ENCODE measurements at regions not wholly inside any gene's neighbourhood (a gene's known extent, or its start where the extent isn't known, plus 50 kb on each side); places are given as distances from the start of the nearest gene placed in this dataset.

DNA sequence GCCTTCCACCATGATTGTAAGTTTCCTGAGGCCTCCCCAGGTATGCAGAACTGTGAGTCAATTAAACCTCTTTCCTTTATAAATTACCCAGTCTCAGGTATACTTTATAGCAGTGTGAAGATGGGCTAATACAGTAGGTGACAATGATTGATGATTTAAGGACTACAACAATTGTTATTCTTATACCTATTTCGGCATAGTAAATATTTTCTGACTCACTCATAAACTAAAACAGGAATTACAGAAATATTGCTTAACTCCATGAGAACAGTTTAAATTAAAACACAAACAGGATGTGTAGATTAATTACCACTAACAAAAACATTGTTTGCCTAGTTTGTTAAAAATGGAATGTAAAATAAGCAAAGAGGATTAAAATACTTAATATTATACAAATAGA, 839.9 kb downstream of the LTN1 start:
- no peaks in the 10 kb centered on the region for H3K36me3 Mint-ChIP-seq (ENCODE audit: low read depth)
- H3K4me3 Mint-ChIP-seq, result no peak overlapping the region
- no peaks in the 10 kb centered on the region for H3K27me3 Mint-ChIP-seq
- no peaks in the 10 kb centered on the region for H3K4me1 Mint-ChIP-seq
- no peak for ATAC-seq
- no peak for DNase-seq
- H3K27ac Mint-ChIP-seq, result no peak overlapping the region
- H3K9me3 ChIP-seq (ENCODE audit: control insufficient read depth, low read length, poor library complexity, severe bottlenecking), result peaks cover 3% of the 10 kb centered on the region

DNA sequence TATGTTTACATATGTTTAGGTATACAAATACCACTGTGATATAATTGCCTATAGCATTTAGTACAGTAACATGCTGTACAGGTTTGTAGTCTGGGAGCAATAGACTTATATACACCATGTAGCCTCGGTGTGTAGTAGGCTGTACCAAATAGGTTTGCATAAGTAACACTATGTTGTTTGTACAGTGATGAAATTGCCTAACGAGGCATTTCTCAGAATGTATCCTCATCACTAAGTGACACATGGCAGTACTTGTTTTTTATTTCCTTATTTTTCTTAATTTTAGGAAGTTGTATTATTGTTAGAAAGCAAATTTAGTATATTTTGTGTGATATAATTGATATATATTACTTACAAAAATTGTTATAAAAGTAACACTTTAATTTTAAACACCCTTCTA, 840.9 kb downstream of the LTN1 start:
- ATAC-seq, result no peak
- no peak for DNase-seq
- no peak overlapping the region for H3K27ac Mint-ChIP-seq
- no peaks in the 10 kb centered on the region for H3K27me3 Mint-ChIP-seq
- no peaks in the 10 kb centered on the region for H3K4me1 Mint-ChIP-seq
- H3K36me3 Mint-ChIP-seq (ENCODE audit: low read depth), result no peaks in the 10 kb centered on the region
- H3K9me3 ChIP-seq (ENCODE audit: control insufficient read depth, low read length, poor library complexity, severe bottlenecking), result peaks cover 3% of the 10 kb centered on the region
- no peak overlapping the region for H3K4me3 Mint-ChIP-seq

DNA sequence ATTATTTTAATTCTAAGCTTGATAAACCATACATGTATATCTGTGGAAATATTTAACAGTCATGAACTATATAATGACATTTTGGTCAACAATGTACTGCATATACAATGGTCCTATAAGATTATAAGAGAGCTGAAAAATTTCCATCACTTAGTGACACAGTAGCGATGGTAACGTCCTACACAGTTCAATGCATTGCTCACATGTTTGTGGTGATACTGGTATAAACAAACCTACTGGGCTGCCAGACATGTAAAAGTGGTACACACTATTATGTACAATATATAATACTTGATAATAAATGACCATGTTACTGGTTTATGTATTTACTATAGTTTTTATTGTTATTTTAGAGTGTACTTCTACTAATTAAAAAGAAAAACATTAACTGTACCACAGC, 841.9 kb downstream of the LTN1 start:
- Mint-ChIP-seq H3K36me3 (ENCODE audit: low read depth) (no peaks in the 10 kb centered on the region), H3K4me1 (no peaks in the 10 kb centered on the region), H3K27me3 (no peaks in the 10 kb centered on the region), H3K4me3 (no peak overlapping the region), H3K27ac (no peak overlapping the region)
- ATAC-seq (no peak), DNase-seq (no peak)
- peaks cover 3% of the 10 kb centered on the region for H3K9me3 ChIP-seq (ENCODE audit: control insufficient read depth, low read length, poor library complexity, severe bottlenecking)

DNA sequence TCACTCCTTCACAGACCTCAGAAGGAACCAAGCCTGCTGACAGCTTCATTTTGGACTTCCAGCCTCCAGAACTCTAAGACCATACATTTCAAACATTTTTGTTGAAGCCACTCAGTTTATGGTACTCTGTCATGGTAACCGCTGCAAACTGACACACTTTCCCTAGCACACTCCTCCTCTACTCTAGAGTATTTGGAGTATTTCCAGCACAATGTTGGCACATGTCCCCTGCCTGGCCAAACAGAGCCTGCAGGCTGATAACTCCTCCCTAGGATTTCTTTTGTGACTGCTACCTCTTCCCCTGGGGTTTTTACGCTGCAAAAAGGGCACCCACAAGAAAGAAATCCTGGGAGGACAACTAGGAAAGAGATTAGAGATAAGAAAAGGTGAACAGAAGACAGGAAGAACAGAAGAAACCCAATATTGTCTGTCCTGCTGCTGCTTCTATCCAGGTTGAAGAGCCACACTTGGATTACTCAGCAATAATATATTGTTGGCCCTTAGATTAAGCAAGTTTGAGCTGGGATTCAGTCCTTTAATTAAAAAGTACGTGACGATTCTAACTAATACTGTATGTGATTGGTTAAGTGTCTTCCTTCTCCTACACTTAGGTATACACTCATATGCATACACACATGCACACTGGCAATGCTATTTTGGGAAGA, 844.1 kb downstream of the LTN1 start:
- no peak overlapping the region for H3K4me3 Mint-ChIP-seq
- H3K4me1 Mint-ChIP-seq, result no peaks in the 10 kb centered on the region
- no peak overlapping the region for H3K27ac Mint-ChIP-seq
- no peaks in the 10 kb centered on the region for H3K27me3 Mint-ChIP-seq
- DNase-seq (no peak), ATAC-seq (no peak)
- no peaks in the 10 kb centered on the region for H3K36me3 Mint-ChIP-seq (ENCODE audit: low read depth)
- peaks cover 3% of the 10 kb centered on the region for H3K9me3 ChIP-seq (ENCODE audit: control insufficient read depth, low read length, poor library complexity, severe bottlenecking)

DNA sequence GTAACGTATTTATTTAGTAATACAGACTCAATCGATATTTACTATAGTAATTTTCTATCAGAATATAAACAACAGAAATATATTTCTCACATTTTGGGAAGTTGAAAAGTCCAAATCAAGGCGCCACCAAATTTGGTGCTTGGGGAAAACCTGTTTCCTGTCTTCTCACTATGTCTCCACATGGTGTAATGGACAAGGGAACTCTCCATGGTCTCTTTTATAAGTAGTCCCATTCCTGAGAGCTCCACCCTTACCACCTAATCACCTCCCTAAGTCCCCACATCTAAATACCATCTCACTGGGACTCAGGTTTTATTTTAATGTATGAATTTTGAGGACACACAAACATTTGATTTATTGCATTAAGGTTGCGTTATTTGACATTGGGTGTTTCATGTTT, 848.0 kb downstream of the LTN1 start:
- H3K27ac Mint-ChIP-seq, result no peak overlapping the region
- ATAC-seq (no peak), DNase-seq (no peak)
- H3K4me1 Mint-ChIP-seq, result no peaks in the 10 kb centered on the region
- H3K36me3 Mint-ChIP-seq (ENCODE audit: low read depth), result no peaks in the 10 kb centered on the region
- H3K9me3 ChIP-seq (ENCODE audit: control insufficient read depth, low read length, poor library complexity, severe bottlenecking), result peaks cover 3% of the 10 kb centered on the region
- H3K4me3 Mint-ChIP-seq, result no peak overlapping the region
- no peaks in the 10 kb centered on the region for H3K27me3 Mint-ChIP-seq

DNA sequence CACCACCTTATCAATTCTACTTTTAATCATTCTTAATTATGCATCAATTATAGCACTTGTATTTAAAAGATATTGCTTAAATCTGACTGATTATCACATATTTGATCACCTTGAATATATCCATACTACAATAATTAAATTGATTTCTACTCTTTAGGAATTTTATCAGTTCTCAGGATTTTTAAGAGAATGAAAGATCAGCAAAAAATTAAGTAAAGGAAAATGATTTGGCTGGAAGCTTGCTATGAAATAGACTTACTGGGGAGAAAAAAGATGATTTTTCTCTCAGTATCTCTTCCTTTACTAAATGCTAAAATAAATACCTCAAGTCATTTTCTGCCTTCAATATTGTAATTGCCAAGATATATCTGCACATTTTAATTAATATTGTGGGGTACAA, 848.6 kb downstream of the LTN1 start:
- Mint-ChIP-seq H3K4me1 (no peaks in the 10 kb centered on the region), H3K4me3 (no peak overlapping the region), H3K36me3 (ENCODE audit: low read depth) (no peaks in the 10 kb centered on the region), H3K27ac (no peak overlapping the region), H3K27me3 (no peaks in the 10 kb centered on the region)
- ATAC-seq (no peak), DNase-seq (no peak)
- H3K9me3 ChIP-seq (ENCODE audit: control insufficient read depth, low read length, poor library complexity, severe bottlenecking), result peaks cover 3% of the 10 kb centered on the region

DNA sequence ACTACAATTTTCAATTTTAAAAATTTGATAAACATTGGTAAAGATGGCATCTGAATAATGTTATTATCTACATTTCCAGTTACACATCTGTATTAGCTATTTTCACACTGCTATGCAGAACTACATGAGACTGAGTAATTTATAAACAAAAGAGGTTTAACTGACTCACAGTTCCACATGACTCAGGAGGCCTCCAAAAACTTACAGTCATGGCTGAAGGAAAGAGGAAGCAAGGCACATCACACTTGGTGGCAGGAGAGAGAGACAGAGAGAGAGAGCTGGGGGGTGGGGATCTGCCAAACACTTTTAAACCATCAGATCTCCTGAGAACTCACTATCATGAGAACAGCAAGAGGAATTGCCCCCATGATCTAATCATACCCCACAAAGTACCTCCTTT, 850.0 kb downstream of the LTN1 start:
- Mint-ChIP-seq H3K4me3 (no peak overlapping the region), H3K27me3 (no peaks in the 10 kb centered on the region), H3K36me3 (ENCODE audit: low read depth) (no peaks in the 10 kb centered on the region), H3K4me1 (no peaks in the 10 kb centered on the region), H3K27ac (no peak overlapping the region)
- H3K9me3 ChIP-seq (ENCODE audit: control insufficient read depth, low read length, poor library complexity, severe bottlenecking), result no peaks in the 10 kb centered on the region
- ATAC-seq (no peak), DNase-seq (no peak)

DNA sequence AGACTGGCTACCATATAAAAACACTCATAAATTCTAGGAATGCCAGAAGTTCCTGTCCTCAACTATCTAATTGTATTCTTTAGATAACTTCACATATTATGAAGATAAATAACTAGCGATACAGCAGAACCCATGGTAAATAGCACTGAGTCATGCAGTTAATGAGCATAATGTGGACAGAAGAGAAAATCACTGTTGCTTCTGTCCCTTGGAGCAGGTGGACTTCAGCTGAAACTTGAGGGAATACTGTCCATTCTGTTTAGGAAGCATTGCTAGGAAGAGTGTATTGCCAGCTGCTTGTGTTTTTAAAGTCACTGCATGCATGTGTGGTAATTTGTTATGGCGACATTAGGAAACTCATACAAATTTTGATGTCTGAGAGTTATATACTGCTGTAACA, 854.4 kb downstream of the LTN1 start:
- no peak for ATAC-seq
- H3K4me3 Mint-ChIP-seq, result no peak overlapping the region
- no peak for DNase-seq
- no peaks in the 10 kb centered on the region for H3K27me3 Mint-ChIP-seq
- H3K36me3 Mint-ChIP-seq (ENCODE audit: low read depth), result no peaks in the 10 kb centered on the region
- no peaks in the 10 kb centered on the region for H3K9me3 ChIP-seq (ENCODE audit: control insufficient read depth, low read length, poor library complexity, severe bottlenecking)
- no peaks in the 10 kb centered on the region for H3K4me1 Mint-ChIP-seq
- no peak overlapping the region for H3K27ac Mint-ChIP-seq

DNA sequence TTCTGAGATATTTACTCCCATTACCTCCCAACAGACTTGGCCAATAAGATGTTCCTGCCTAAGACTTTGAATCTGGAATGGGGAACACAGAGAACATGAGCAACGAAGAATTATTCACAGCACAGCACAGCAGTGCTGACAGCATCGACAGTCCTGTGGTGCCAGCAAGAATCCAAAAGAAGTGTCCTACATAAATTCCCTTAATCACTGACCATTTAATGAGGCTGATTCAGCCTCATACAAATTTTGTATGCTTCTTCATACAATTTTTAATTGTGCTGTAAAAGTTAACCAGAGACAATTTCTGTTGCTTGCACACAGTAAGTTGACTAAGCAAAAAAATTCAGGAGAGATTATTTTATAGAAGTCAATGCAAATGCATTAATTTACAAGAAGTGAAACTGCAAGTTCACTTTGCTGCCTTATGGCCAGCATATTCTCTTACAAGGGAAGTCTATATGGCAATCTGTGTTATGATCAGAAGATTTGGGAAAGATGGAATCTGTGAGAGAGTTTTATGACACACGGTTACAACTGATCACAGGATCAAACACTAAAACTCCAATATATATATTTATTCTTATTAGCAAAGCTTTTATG, 855.9 kb downstream of the LTN1 start:
- no peak overlapping the region for H3K4me3 Mint-ChIP-seq
- no peak for DNase-seq
- H3K36me3 Mint-ChIP-seq (ENCODE audit: low read depth), result no peaks in the 10 kb centered on the region
- H3K27ac Mint-ChIP-seq, result no peak overlapping the region
- H3K4me1 Mint-ChIP-seq, result no peaks in the 10 kb centered on the region
- no peaks in the 10 kb centered on the region for H3K27me3 Mint-ChIP-seq
- H3K9me3 ChIP-seq (ENCODE audit: control insufficient read depth, low read length, poor library complexity, severe bottlenecking), result no peaks in the 10 kb centered on the region
- no peak for ATAC-seq

DNA sequence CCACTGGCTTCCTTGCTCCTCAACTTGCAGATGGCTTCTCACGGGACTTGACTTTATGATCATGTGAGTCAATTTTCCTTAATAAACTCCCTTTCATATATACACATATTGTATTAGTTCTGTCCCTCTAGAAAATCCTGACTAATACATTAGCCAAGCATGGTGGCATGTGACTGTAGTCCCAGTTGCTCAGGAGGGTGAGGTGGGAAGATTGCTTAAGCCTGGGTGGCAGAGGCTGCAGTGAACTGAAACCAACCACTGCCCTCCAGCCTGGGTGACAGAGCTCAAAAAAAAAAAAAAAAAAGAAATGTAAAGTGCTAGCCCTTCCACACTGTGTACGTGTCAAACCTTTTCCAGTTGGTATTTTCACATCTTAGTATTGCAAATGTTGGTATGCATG, 857.0 kb downstream of the LTN1 start:
- no peak overlapping the region for H3K27ac Mint-ChIP-seq
- no peaks in the 10 kb centered on the region for H3K4me1 Mint-ChIP-seq
- ATAC-seq, result no peak
- no peaks in the 10 kb centered on the region for H3K9me3 ChIP-seq (ENCODE audit: control insufficient read depth, low read length, poor library complexity, severe bottlenecking)
- H3K36me3 Mint-ChIP-seq (ENCODE audit: low read depth), result no peaks in the 10 kb centered on the region
- no peak overlapping the region for H3K4me3 Mint-ChIP-seq
- DNase-seq, result no peak
- H3K27me3 Mint-ChIP-seq, result no peaks in the 10 kb centered on the region

DNA sequence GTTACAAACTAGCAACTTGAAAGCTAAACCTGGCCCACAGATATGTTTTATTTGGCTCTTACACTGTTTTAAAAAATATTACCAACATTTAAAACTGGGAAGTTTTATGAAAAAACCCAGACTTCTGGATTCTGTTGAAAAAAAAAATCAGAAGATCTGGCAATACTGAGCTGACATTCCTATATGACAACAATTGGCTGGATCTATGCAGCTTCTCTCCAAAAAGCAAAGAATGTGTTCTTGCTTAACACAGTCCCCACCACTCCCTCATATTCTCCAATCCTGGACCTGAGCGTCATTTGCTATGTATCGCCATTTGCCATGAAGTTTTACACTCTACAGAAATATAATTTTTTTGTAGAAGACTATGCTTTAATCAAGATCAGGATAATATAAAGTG, 859.6 kb downstream of the LTN1 start:
- no peak for DNase-seq
- Mint-ChIP-seq H3K4me1 (no peaks in the 10 kb centered on the region), H3K27ac (no peak overlapping the region), H3K4me3 (no peak overlapping the region), H3K36me3 (ENCODE audit: low read depth) (no peaks in the 10 kb centered on the region), H3K27me3 (no peaks in the 10 kb centered on the region)
- ATAC-seq, result no peak
- no peaks in the 10 kb centered on the region for H3K9me3 ChIP-seq (ENCODE audit: control insufficient read depth, low read length, poor library complexity, severe bottlenecking)

DNA sequence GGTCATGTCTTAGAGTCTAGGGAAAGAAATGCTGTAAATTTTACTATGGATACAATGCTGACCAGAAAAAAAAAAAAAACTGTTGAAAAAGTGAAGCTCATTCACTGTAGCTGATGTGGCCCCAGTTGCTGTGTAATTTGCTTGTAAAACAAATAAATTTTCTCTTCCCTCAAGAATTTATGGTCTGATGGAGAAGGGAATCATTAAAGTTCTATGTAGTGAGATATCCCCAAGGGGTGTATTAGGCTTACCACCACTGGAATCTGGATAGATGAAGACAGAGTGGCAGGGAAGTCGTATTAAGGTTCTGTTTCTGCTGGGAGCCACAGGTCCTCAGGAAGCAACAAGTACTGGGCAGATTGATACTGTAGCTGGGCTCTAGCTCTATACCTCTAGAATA, 860.0 kb downstream of the LTN1 start:
- no peak for ATAC-seq
- Mint-ChIP-seq H3K27ac (no peak overlapping the region), H3K4me1 (no peaks in the 10 kb centered on the region), H3K36me3 (ENCODE audit: low read depth) (no peaks in the 10 kb centered on the region), H3K27me3 (no peaks in the 10 kb centered on the region), H3K4me3 (no peak overlapping the region)
- no peaks in the 10 kb centered on the region for H3K9me3 ChIP-seq (ENCODE audit: control insufficient read depth, low read length, poor library complexity, severe bottlenecking)
- DNase-seq, result no peak

DNA sequence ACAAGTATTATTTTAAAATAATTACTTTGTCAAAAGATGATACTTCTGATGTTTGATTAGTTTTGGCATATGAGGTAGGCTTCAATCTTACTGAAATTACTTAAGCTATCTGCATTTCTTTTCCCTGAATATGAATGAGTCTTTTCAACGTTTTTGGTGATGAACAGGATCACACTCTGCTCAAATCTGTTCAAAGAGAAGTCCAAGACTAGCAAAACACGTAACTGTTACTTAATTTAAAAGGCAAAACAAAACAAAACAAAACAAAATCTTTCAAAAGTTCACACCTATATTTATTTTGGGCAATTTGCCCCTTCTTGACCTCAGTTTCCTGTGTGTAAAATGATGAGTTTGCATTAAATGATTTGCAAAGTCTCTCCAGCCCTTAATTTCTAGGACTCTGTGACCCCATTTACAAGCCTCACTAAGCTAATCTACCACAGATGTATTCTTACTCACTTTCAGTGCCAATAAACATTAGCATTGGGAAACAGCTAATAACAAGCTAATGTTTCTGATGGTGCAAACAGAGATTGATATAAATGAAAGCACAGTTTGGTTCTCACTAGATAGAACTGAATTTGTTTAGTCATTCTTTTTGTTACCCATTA, 865.4 kb downstream of the LTN1 start:
- Mint-ChIP-seq H3K27ac (no peak overlapping the region), H3K4me1 (no peaks in the 10 kb centered on the region), H3K27me3 (no peaks in the 10 kb centered on the region), H3K4me3 (no peak overlapping the region), H3K36me3 (ENCODE audit: low read depth) (no peaks in the 10 kb centered on the region)
- no peaks in the 10 kb centered on the region for H3K9me3 ChIP-seq (ENCODE audit: control insufficient read depth, low read length, poor library complexity, severe bottlenecking)
- DNase-seq (no peak), ATAC-seq (no peak)

DNA sequence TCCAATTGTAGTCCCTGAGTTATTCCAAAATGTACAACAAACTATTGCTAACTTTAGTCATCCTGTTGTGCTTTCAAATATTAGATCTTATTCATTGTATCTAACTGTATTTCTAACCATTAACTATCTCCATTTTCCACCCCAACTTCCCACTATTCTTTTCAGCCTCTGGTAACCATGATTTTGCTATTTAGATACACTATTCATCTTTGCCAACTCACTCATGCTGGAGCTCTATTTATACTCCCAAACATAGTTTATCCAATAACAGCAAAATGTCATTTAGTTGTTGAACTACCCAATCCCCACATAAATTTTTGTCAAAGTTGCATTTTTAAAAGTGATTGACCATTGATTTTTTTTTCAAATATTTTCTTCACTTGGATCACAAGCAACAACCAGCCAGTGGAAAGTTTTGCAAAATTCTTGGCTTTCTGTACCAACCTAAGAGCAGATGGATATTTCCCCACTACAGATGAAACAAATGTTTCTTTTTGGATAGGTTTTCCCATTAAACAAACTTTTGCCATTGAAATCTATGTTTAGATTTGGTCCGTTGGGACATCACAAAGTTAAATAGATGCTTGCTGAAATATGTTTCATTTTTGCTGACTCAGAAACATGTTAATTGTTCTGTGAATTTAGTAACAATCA, 866.0 kb downstream of the LTN1 start:
- H3K27me3 Mint-ChIP-seq, result no peaks in the 10 kb centered on the region
- H3K9me3 ChIP-seq (ENCODE audit: control insufficient read depth, low read length, poor library complexity, severe bottlenecking), result no peaks in the 10 kb centered on the region
- no peak overlapping the region for H3K27ac Mint-ChIP-seq
- no peak overlapping the region for H3K4me3 Mint-ChIP-seq
- ATAC-seq (no peak), DNase-seq (no peak)
- H3K4me1 Mint-ChIP-seq, result no peaks in the 10 kb centered on the region
- no peaks in the 10 kb centered on the region for H3K36me3 Mint-ChIP-seq (ENCODE audit: low read depth)
